Left ventricle myocardium inferior (tissue), 1 donor: ENCODE measurements at regions not wholly inside any gene's neighbourhood (a gene's known extent, or its start where the extent isn't known, plus 50 kb on each side); places are given as distances from the start of the nearest gene placed in this dataset.
"Not testable (repeated sequence)": the region's sequence is repeated elsewhere in the genome, so short reads cannot be mapped to it uniquely, and the experiment has no call there.

Source experiments
- DNase-seq: peaks from one replicate; pipeline ENCODE4 v3.0.0-alpha.2; 2020
- H3K27ac ChIP-seq: fragments of 200-600 bp; replicated peaks from 2 replicates; pipeline ENCODE4 v1.8.0; 2021
- H3K27me3 ChIP-seq: fragments of 200-600 bp; 2 replicates; pipeline ENCODE4 v1.8.0; 2021; ENCODE audit warnings: low read depth
- H3K36me3 ChIP-seq: fragments of 200-600 bp; 2 replicates; pipeline ENCODE4 v1.8.0; 2021
- H3K4me1 ChIP-seq: fragments of 200-600 bp; 2 replicates; pipeline ENCODE4 v1.8.0; 2021
- H3K4me3 ChIP-seq: fragments of 200-600 bp; 2 replicates; pipeline ENCODE4 v1.8.0; 2021; ENCODE audit warnings: mild to moderate bottlenecking, moderate library complexity
- H3K9me3 ChIP-seq: fragments of 200-600 bp; replicated peaks from 2 replicates; pipeline ENCODE4 v1.8.0; 2021
- intact Hi-C: fragments of 100-400 bp; cut with micrococcal nuclease; formaldehyde crosslinking; loops from one replicate; pipeline ENCODE4 v1.11.0; 2022
- TF ChIP-seq, protein P1 (sequence below): fragments of 200-600 bp; IDR thresholded peaks from 2 replicates; pipeline ENCODE4 v1.8.0; 2021; ENCODE audit warnings: antibody characterized with exemption, mild to moderate bottlenecking, borderline replicate concordance
- donor health status: DM: no; HTN: yes; CAD: no; lungs with severe emphysema.

DNA sequence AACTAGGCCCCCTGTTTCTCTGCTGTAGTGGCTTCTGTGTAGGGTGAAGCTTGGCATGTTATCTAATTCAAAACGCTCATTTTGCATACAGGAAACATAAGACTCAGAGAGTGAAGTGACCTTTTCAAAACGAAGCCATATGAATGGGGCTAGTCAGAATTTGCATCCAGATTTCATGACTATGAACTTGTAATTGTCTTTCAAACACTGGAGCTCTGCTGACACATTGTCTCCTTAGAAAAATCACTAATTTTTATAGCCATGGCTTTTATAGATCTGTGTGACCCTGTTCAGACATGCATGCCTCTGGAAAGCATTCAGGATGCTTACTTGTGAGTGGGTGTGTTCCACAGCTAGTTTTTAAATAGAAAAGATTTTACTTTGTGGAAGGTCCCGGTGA, 444.3 kb upstream of the GCFC2 start:
- Histone ChIP-seq H3K4me1 (no peaks in the 10 kb centered on the region), H3K27me3 (no peaks in the 10 kb centered on the region), H3K36me3 (no peaks in the 10 kb centered on the region), H3K4me3 (no peak overlapping the region), H3K27ac (no peak overlapping the region), H3K9me3 (no peaks in the 10 kb centered on the region)
- TF ChIP-seq, protein P1, sequence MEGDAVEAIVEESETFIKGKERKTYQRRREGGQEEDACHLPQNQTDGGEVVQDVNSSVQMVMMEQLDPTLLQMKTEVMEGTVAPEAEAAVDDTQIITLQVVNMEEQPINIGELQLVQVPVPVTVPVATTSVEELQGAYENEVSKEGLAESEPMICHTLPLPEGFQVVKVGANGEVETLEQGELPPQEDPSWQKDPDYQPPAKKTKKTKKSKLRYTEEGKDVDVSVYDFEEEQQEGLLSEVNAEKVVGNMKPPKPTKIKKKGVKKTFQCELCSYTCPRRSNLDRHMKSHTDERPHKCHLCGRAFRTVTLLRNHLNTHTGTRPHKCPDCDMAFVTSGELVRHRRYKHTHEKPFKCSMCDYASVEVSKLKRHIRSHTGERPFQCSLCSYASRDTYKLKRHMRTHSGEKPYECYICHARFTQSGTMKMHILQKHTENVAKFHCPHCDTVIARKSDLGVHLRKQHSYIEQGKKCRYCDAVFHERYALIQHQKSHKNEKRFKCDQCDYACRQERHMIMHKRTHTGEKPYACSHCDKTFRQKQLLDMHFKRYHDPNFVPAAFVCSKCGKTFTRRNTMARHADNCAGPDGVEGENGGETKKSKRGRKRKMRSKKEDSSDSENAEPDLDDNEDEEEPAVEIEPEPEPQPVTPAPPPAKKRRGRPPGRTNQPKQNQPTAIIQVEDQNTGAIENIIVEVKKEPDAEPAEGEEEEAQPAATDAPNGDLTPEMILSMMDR = no peak
- DNase-seq = no peak
- intact Hi-C loops = no loop called here

DNA sequence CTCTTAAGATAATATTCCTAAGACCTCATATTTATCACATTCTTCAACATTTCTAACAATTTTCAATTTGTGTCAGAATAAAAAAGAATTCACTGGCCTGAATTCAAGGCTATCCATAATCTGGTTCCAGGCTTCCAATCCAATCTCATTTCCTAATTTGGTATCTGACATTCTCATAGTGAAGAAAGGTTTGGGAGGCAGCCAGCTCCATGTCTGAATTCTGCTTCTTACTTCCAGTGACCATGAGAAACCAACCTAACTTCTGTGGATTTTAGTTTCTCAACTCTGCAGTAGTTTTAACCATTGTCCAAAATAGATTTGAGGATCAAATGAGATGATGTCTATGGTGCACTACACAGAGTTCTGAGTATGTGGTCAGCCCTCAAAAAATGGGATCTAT, 439.1 kb upstream of the GCFC2 start:
- no peaks in the 10 kb centered on the region for H3K27me3 ChIP-seq
- no peak overlapping the region for H3K27ac ChIP-seq
- H3K9me3 ChIP-seq = peaks cover 17% of the 10 kb centered on the region
- TF ChIP-seq, protein P1 = no peak
- DNase-seq = no peak
- no peaks in the 10 kb centered on the region for H3K4me1 ChIP-seq
- no peak overlapping the region for H3K4me3 ChIP-seq
- intact Hi-C loops = no loop called here
- H3K36me3 ChIP-seq = no peaks in the 10 kb centered on the region

DNA sequence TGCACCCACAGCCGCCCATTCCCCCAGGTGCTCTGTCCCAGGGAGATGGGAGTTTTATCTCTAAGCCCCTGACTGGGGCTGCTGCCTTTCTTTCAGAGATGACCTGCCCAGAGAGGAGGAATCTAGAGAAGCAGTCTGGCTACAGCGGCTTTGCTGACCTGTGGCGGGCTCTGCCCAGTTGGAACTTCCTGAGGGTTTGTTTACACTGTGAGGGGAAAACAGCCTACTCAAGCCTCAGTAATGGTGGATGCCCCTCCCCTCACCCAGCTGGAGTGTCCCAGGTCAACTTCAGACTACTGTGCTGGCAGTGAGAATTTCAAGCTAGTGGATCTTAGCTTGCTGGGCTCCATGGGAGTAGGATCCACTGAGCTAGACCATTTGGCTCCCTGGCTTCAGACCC, 428.6 kb upstream of the GCFC2 start:
- DNase-seq, H3K27ac ChIP-seq, H3K4me1 ChIP-seq, H3K4me3 ChIP-seq, intact Hi-C loops, H3K27me3 ChIP-seq, H3K36me3 ChIP-seq: not testable (repeated sequence)
- peaks cover 33% of the 10 kb centered on the region for H3K9me3 ChIP-seq

DNA sequence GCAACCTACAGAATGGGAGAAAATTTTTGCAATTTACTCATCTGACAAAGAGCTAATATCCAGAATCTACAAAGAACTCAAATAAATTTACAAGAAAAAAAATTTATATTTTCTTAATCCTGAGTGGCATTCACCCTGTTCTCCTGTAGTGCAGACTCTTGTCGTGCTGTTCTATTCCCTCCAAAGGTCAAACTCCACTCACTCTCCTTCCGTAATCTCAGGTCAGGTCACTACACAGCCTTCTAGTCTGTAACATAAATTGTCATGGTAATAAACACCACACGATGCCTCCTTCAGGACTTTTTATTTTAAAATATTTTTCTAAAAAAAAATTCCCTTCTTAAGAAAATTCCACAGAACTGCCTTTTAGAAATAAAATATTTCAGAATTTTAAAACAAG, 417.9 kb upstream of the GCFC2 start:
- H3K36me3 ChIP-seq = no peaks in the 10 kb centered on the region
- no peak overlapping the region for H3K4me3 ChIP-seq
- DNase-seq = no peak
- TF ChIP-seq, protein P1 = no peak
- no peaks in the 10 kb centered on the region for H3K27me3 ChIP-seq
- H3K9me3 ChIP-seq = peaks cover 3% of the 10 kb centered on the region
- intact Hi-C loops = no loop called here
- H3K27ac ChIP-seq = no peak overlapping the region
- no peaks in the 10 kb centered on the region for H3K4me1 ChIP-seq

DNA sequence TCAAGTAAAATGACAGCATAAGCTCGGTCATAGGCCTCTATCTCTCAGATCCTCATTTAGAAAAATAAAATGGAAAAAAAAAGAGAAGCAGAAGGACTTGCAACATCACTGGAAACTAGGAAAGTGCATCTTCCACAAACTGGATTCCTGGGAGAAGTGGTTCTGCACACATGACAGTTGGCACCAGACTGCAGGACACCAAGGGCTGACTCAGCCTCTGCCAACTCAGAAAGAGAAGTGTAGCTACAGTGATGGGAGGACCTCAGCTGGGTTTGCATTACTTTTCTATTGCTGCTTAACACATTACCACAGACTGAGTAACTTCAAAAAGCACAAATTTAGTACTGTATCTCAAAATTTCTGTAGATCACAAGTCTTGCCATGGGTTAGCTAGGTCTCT, 409.5 kb upstream of the GCFC2 start:
- intact Hi-C loops = no loop called here
- H3K4me1 ChIP-seq = no peaks in the 10 kb centered on the region
- TF ChIP-seq, protein P1 = no peak
- no peak overlapping the region for H3K4me3 ChIP-seq
- DNase-seq = no peak
- H3K9me3 ChIP-seq = peaks cover 11% of the 10 kb centered on the region
- no peaks in the 10 kb centered on the region for H3K36me3 ChIP-seq
- no peaks in the 10 kb centered on the region for H3K27me3 ChIP-seq
- H3K27ac ChIP-seq = no peak overlapping the region

DNA sequence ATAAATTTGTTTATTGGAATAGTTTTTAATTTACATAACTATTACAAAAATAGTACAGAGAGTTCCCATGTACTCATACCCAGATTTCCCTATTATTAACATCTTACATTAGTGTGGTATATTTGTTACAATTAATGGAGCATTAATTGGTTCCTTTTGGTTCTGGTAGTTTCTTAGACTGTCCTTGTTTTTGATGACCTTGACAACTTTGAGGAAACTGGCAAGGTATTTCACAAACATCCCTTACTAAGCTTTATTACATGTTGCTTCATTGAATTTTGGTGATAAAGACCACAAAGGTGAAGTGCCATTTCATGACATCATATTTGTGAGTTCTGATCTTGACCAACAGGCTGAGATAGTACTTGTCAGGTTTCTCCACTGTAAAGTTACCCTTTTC, 379.0 kb upstream of the GCFC2 start:
- Histone ChIP-seq H3K9me3 (peaks cover 9% of the 10 kb centered on the region), H3K4me1 (no peaks in the 10 kb centered on the region), H3K27me3 (no peaks in the 10 kb centered on the region), H3K4me3 (no peak overlapping the region), H3K36me3 (no peaks in the 10 kb centered on the region), H3K27ac (no peak overlapping the region)
- intact Hi-C loops = no loop called here
- TF ChIP-seq, protein P1 = no peak
- no peak for DNase-seq
